ENCODE measurements at regions not wholly inside any gene's neighbourhood (a gene's known extent, or its start where the extent isn't known, plus 50 kb on each side); places are given as distances from the start of the nearest gene placed in this dataset.

GRCh38 chr16:35405526-35405925 lies 1946.1 kb downstream of the TP53TG3F start:
- TF ChIP-seq, protein P1, sequence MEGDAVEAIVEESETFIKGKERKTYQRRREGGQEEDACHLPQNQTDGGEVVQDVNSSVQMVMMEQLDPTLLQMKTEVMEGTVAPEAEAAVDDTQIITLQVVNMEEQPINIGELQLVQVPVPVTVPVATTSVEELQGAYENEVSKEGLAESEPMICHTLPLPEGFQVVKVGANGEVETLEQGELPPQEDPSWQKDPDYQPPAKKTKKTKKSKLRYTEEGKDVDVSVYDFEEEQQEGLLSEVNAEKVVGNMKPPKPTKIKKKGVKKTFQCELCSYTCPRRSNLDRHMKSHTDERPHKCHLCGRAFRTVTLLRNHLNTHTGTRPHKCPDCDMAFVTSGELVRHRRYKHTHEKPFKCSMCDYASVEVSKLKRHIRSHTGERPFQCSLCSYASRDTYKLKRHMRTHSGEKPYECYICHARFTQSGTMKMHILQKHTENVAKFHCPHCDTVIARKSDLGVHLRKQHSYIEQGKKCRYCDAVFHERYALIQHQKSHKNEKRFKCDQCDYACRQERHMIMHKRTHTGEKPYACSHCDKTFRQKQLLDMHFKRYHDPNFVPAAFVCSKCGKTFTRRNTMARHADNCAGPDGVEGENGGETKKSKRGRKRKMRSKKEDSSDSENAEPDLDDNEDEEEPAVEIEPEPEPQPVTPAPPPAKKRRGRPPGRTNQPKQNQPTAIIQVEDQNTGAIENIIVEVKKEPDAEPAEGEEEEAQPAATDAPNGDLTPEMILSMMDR (IDR thresholded peaks at IDR 0.05; ENCODE audit: low read depth, low read length): no peak
- TF ChIP-seq POLR2A (IDR thresholded peaks at IDR 0.05; ENCODE audit: extremely low read depth, insufficient read length): no peak

Measured in NB4 (cell line).